Thyroid gland (tissue), 4 donors: ENCODE measurements at regions not wholly inside any gene's neighbourhood (a gene's known extent, or its start where the extent isn't known, plus 50 kb on each side); places are given as distances from the start of the nearest gene placed in this dataset.

ENCODE experiments used
- DNase-seq, 2 donors: peaks; one replicate each; pipeline ENCODE4 v3.0.0-alpha.2; 2019
- H3K27ac ChIP-seq, 3 donors: fragments of 200-600 bp; sonication (generic); 1 replicate in 2 of 3; 2 replicates in 1 of 3; pipeline ENCODE4 v1.5.1; 2016 to 2019; ENCODE audit warnings: mild to moderate bottlenecking in 1 of 3, moderate library complexity in 1 of 3
- H3K27me3 ChIP-seq: fragments of 200-600 bp; sonication (generic); one replicate; pipeline ENCODE4 v1.5.1; 2019
- H3K36me3 ChIP-seq, 2 donors: fragments of 200-600 bp; sonication (generic); one replicate each; pipeline ENCODE4 v1.5.1; 2016 to 2019
- H3K4me1 ChIP-seq, 2 donors: fragments of 200-600 bp; sonication (generic); one replicate each; pipeline ENCODE4 v1.5.1; 2017 to 2019
- H3K4me3 ChIP-seq, 3 donors: fragments of 200-600 bp; sonication (generic); replicated peaks in 1 of 3; 1 replicate in 2 of 3; 2 replicates in 1 of 3; pipeline ENCODE4 v1.5.1; 2016; ENCODE audit warnings: mild to moderate bottlenecking in 1 of 3
- H3K9me3 ChIP-seq: fragments of 200-600 bp; sonication (generic); one replicate; pipeline ENCODE4 v1.5.1; 2017
- POLR2A ChIP-seq, 2 donors: fragments of 450-650 bp; IDR thresholded peaks; one replicate each; pipeline ENCODE4 v1.6.1; 2017; ENCODE audit warnings: antibody characterized with exemption in 2 of 2, mild to moderate bottlenecking in 2 of 2, moderate library complexity in 1 of 2
- WGBS, 2 donors: methylation state at CpG; one replicate each; pipeline ENCODE4 v1.1.5; 2017; 5-methylcytosine and 5-hydroxymethylcytosine counted together
- intact Hi-C: fragments of 100-400 bp; cut with DNase I; formaldehyde crosslinking; loops from one replicate; pipeline ENCODE4 v1.15.1; 2023
- TF ChIP-seq, protein P1 (sequence below), 6 experiments: fragments of 200-600 bp in 3 of 6; fragments of 450-650 bp in 3 of 6; sonication (generic) in 3 of 6; IDR thresholded peaks; one replicate each; pipeline ENCODE4 v1.5.1; 2016 to 2019; ENCODE audit warnings: antibody characterized with exemption in 6 of 6, mild to moderate bottlenecking in 2 of 6, inconsistent platforms in 1 of 6, moderate library complexity in 1 of 6

DNA sequence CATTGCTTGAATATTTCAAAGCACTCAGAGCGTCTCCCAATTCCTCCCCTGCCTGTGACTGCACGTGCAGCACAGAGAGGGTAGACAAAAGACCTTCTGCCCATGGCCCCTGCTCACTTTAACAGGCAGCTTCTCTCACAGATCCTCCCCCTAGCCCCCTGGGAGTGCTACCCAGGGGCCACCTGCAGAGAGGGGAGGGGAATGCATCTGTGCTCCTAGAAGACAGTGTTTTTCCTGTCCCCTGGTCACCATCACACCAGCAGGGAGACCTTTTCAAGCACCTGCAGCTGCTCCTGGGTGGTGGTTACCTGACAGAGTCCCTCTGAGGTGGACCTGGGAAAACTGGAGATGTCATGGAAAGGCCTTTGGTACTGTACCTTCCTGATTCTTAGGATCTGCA lies 56.7 kb upstream of the PRR23C start:
- Histone ChIP-seq H3K36me3 (no peaks in the 10 kb centered on the region), H3K4me3 (no peak overlapping the region), H3K4me1 (no peaks in the 10 kb centered on the region), H3K27me3 (no peaks in the 10 kb centered on the region), H3K27ac (no peak overlapping the region), H3K9me3 (no peaks in the 10 kb centered on the region)
- DNase-seq = no peak
- WGBS, 2 donors = 29 to 73% methylated on average over 2 of the region's 2 CpGs
- intact Hi-C loops = no loop called here
- no peak for TF ChIP-seq POLR2A (IDR thresholded peaks at IDR 0.05)
- TF ChIP-seq, protein P1, sequence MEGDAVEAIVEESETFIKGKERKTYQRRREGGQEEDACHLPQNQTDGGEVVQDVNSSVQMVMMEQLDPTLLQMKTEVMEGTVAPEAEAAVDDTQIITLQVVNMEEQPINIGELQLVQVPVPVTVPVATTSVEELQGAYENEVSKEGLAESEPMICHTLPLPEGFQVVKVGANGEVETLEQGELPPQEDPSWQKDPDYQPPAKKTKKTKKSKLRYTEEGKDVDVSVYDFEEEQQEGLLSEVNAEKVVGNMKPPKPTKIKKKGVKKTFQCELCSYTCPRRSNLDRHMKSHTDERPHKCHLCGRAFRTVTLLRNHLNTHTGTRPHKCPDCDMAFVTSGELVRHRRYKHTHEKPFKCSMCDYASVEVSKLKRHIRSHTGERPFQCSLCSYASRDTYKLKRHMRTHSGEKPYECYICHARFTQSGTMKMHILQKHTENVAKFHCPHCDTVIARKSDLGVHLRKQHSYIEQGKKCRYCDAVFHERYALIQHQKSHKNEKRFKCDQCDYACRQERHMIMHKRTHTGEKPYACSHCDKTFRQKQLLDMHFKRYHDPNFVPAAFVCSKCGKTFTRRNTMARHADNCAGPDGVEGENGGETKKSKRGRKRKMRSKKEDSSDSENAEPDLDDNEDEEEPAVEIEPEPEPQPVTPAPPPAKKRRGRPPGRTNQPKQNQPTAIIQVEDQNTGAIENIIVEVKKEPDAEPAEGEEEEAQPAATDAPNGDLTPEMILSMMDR (IDR thresholded peaks at IDR 0.05) = no peak

DNA sequence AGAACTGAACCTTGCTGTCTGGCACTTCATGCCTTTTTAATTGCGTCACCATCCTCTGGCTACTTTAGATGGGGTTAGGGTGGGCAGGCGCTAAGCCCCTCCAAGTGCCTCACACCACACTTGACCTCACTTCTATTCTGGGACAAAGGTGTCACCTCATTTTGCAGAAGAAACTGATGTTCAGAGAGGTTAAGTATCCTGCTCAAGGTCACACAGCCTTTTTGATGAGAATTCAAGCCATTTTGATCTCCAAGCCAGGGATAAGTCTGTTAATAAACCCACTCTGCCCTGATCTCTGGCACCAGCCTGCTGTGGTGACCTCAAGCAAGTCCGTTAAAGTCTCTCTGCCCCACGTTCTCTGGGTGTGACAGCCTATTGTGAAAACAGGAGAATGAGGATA lies 58.8 kb upstream of the PRR23C start:
- no peaks in the 10 kb centered on the region for H3K9me3 ChIP-seq
- WGBS, 2 donors = 80 to 85% methylated on average over 4 of the region's 4 CpGs
- intact Hi-C loops = no loop called here
- no peaks in the 10 kb centered on the region for H3K27me3 ChIP-seq
- no peak overlapping the region for H3K27ac ChIP-seq
- DNase-seq = no peak
- no peak for TF ChIP-seq POLR2A (IDR thresholded peaks at IDR 0.05)
- TF ChIP-seq, protein P1 (IDR thresholded peaks at IDR 0.05) = no peak
- no peak overlapping the region for H3K4me3 ChIP-seq
- H3K36me3 ChIP-seq = no peaks in the 10 kb centered on the region
- H3K4me1 ChIP-seq = no peaks in the 10 kb centered on the region

DNA sequence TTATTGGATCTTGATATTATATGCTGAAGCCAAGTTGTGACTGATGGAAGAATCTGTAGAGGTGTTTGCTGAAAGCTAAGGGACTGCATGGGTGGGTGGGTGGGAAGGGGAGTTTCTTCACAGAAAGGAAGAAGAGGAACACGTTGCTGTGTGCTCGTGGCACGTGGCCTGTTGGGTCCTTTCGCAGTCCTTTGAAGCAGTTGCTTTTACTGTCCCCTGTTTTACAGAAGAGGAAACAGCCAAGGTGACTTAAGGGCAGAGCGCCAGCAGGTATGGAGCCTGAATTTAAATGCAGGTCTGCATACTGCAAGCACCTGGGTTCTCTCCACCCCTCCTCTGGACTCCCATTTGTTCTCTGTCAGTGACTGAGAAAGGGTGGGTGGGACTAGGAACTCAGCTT lies 59.4 kb upstream of the PRR23C start:
- Histone ChIP-seq H3K4me1 (no peaks in the 10 kb centered on the region), H3K36me3 (no peaks in the 10 kb centered on the region), H3K27me3 (no peaks in the 10 kb centered on the region), H3K9me3 (no peaks in the 10 kb centered on the region), H3K4me3 (no peak overlapping the region), H3K27ac (no peak overlapping the region)
- DNase-seq = no peak
- intact Hi-C loops = no loop called here
- 77 to 80% methylated on average over 5 of the region's 5 CpGs for WGBS, 2 donors
- TF ChIP-seq POLR2A (IDR thresholded peaks at IDR 0.05) = no peak

DNA sequence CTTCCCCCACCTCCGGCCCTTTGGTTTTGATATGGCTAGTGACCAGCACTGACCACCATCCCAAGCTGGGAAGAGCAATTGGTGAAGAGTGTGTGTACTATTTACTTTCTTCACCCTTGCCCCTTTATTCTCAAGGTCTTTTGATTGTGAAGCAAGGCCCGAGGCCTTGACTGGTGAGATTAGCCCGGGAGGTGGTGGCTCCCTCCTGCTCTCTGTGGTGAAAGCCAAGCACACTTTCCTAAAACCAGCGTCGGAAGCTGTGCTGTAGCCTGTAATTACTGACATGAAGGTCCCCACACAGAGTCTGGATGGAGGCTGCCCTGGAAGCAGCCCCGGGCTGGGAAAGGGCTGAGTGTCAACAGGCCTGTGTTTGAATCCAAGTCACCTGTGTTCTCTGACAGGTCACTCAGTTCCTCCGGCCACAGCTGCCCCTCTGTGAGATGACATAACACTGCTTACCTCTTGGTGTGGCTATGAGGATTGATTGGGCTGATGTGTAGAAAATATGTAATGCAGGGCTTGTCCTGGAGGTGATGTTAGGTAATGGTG lies 60.5 kb upstream of the PRR23C start:
- Histone ChIP-seq H3K27me3 (no peaks in the 10 kb centered on the region), H3K4me1 (no peaks in the 10 kb centered on the region), H3K9me3 (no peaks in the 10 kb centered on the region), H3K27ac (no peak overlapping the region), H3K36me3 (no peaks in the 10 kb centered on the region), H3K4me3 (no peak overlapping the region)
- no peak for DNase-seq
- intact Hi-C loops = no loop called here
- 78 to 89% methylated on average over 6 to 7 of the region's 7 CpGs for WGBS, 2 donors
- TF ChIP-seq, protein P1 (IDR thresholded peaks at IDR 0.05) = no peak
- no peak for TF ChIP-seq POLR2A (IDR thresholded peaks at IDR 0.05)

DNA sequence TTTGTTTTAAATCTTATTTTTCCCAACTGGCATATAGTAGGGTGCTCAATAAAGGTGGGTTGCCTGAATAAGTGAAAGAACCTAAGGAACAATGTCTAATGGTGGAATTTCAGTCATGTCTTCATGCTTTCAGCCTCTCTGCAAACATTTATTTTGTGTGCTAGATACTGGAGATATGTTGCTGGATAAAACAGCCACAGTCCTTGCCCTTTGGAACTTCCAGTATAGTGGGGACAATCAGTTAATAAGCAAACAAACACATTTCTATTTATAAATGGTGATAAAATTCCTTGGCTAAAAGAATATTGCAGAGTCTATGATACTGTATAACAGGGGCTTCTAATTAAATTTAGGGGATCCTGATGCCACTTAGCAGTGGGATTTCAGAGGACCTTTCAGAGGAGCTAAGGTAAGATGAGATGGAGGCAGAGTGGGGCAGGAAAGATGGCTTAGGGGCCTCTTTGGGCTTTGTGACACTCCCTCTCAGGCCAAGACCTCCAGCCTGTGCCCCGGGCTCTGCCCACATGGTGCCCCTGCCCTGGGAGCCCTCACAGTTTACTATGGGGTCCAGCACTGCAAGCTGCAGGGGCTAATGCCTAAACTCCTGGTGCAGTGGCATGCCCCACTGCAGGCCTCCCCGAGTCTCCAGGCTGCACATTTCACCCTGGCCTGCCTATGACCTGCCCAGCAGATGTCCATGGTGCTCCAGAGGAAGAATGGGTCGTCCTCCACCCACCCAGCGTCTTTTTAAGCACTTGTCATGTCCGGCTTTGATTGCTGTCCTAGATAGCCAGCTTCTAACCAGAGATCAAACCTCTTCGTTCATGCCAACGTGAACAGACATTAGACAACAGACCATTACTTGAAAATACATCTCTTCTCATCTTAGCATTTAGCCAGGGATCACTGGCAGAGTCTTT lies 61.6 kb upstream of the PRR23C start:
- no peak overlapping the region for H3K4me3 ChIP-seq
- intact Hi-C loops = no loop called here
- no peaks in the 10 kb centered on the region for H3K27me3 ChIP-seq
- 78 to 80% methylated on average over 6 to 7 of the region's 7 CpGs for WGBS, 2 donors
- H3K27ac ChIP-seq = no peak overlapping the region
- H3K36me3 ChIP-seq = no peaks in the 10 kb centered on the region
- no peaks in the 10 kb centered on the region for H3K4me1 ChIP-seq
- TF ChIP-seq POLR2A (IDR thresholded peaks at IDR 0.05) = no peak
- TF ChIP-seq, protein P1 (IDR thresholded peaks at IDR 0.05) = no peak
- DNase-seq = no peak
- H3K9me3 ChIP-seq = no peaks in the 10 kb centered on the region
